Activated CD4-positive, CD25-positive, alpha-beta regulatory T cell treated with anti-CD3 and anti-CD28 coated beads, Interleukin-2, amount 50 U/mL, for 24 hours (primary cell): ENCODE measurements at regions not wholly inside any gene's neighbourhood (a gene's known extent, or its start where the extent isn't known, plus 50 kb on each side); places are given as distances from the start of the nearest gene placed in this dataset.

Experiments
- ATAC-seq, 2 donors: fragments of 150-1000 bp; cut with Tn5 transposase; one replicate each; pipeline ENCODE4 v1.10.0; 2021; ENCODE audit warnings: mild to moderate bottlenecking in 1 of 2, moderate library complexity in 1 of 2

GRCh38 chr6:106035655-106036054, 50.5 kb upstream of the PRDM1 start:
- ATAC-seq, result no peak

GRCh38 chr6:106033806-106034205, 52.3 kb upstream of the PRDM1 start:
- ATAC-seq, result no peak

GRCh38 chr6:106027758-106028157, 58.4 kb upstream of the PRDM1 start:
- no peak for ATAC-seq

GRCh38 chr6:106026748-106027715, 59.1 kb upstream of the PRDM1 start:
- no peak for ATAC-seq

- peak; percentile 48 to 56 for ATAC-seq
Measured at GRCh38 chr6:106025655-106026054, 60.5 kb upstream of the PRDM1 start.

GRCh38 chr6:106022801-106023200, 63.3 kb upstream of the PRDM1 start:
- ATAC-seq, result no peak

- ATAC-seq, result no peak
Measured at GRCh38 chr6:106017454-106017853, 68.7 kb upstream of the PRDM1 start.

- no peak for ATAC-seq
Measured at GRCh38 chr6:106014955-106015354, 71.2 kb upstream of the PRDM1 start.

GRCh38 chr6:106011476-106011875, 74.7 kb upstream of the PRDM1 start:
- no peak for ATAC-seq

GRCh38 chr6:106005954-106006353, 80.2 kb upstream of the PRDM1 start:
- no peak for ATAC-seq

GRCh38 chr6:106005013-106005412, 81.1 kb upstream of the PRDM1 start:
- no peak for ATAC-seq

- ATAC-seq, result no peak
Measured at GRCh38 chr6:106003268-106003987, 82.7 kb upstream of the PRDM1 start.

GRCh38 chr6:106002005-106002404, 84.1 kb upstream of the PRDM1 start:
- ATAC-seq, result no peak

- ATAC-seq, result no peak
Measured at GRCh38 chr6:106000935-106001334, 85.2 kb upstream of the PRDM1 start.

GRCh38 chr6:105997482-105997881, 88.7 kb upstream of the PRDM1 start:
- ATAC-seq, result no peak

- no peak for ATAC-seq
Measured at GRCh38 chr6:105995391-105995865, 90.7 kb upstream of the PRDM1 start.

- peak; percentile 6 to 8 for ATAC-seq
Measured at GRCh38 chr6:105994591-105995390, 91.3 kb upstream of the PRDM1 start.

GRCh38 chr6:105994118-105994590, 92.0 kb upstream of the PRDM1 start:
- peak; percentile 45 to 46 for ATAC-seq

- ATAC-seq, result no peak
Measured at GRCh38 chr6:105993341-105994117, 92.6 kb upstream of the PRDM1 start.

GRCh38 chr6:105992315-105992961, 93.7 kb upstream of the PRDM1 start:
- ATAC-seq, result peak; percentile 88 to 89
